ENCODE measurements at regions not wholly inside any gene's neighbourhood (a gene's known extent, or its start where the extent isn't known, plus 50 kb on each side); places are given as distances from the start of the nearest gene placed in this dataset.
"Not testable (repeated sequence)": the region's sequence is repeated elsewhere in the genome, so short reads cannot be mapped to it uniquely, and the experiment has no call there.

- H3K27ac ChIP-seq: no peak overlapping the region
- intact Hi-C loops (cut with DNase I): no loop called here
Measured at GRCh38 chr5:50921366-50922133, 255.1 kb downstream of the PARP8 start.

GRCh38 chr5:50922134-50922941 is 255.9 kb downstream of the PARP8 start:
- intact Hi-C loops (cut with DNase I); H3K4me3 ChIP-seq; H3K27me3 ChIP-seq; H3K4me1 ChIP-seq; H3K36me3 ChIP-seq; H3K27ac ChIP-seq; H3K9me3 ChIP-seq: not testable (repeated sequence)
- DNase-seq: peak in 1 of 4 donors; percentile 59
- peak; percentile 78 for ATAC-seq
- TF ChIP-seq CTCF (IDR thresholded peaks at IDR 0.05): peak; percentile 35 to 47

More at GRCh38 chr5:50921366-50922133, 255.1 kb downstream of the PARP8 start:
- Histone ChIP-seq H3K4me3 (no peak overlapping the region), H3K27me3 (no peaks in the 10 kb centered on the region), H3K36me3 (no peaks in the 10 kb centered on the region), H3K4me1 (no peaks in the 10 kb centered on the region), H3K9me3 (no peaks in the 10 kb centered on the region)
- ATAC-seq (no peak), DNase-seq (no peak)
- no peak for TF ChIP-seq CTCF (IDR thresholded peaks at IDR 0.05)

GRCh38 chr5:50922942-50923767 is 256.7 kb downstream of the PARP8 start:
- no peaks in the 10 kb centered on the region for H3K4me1 ChIP-seq
- H3K4me3 ChIP-seq: no peak overlapping the region
- intact Hi-C loops (cut with DNase I): no loop called here
- no peak for TF ChIP-seq CTCF (IDR thresholded peaks at IDR 0.05)
- no peaks in the 10 kb centered on the region for H3K36me3 ChIP-seq
- no peak overlapping the region for H3K27ac ChIP-seq
- no peaks in the 10 kb centered on the region for H3K27me3 ChIP-seq
- H3K9me3 ChIP-seq: no peaks in the 10 kb centered on the region
- DNase-seq: peak in 1 of 4 donors; percentile 63
- ATAC-seq: no peak

- Histone ChIP-seq H3K4me3 (no peak overlapping the region), H3K27ac (no peak overlapping the region), H3K9me3 (no peaks in the 10 kb centered on the region), H3K4me1 (no peaks in the 10 kb centered on the region), H3K36me3 (no peaks in the 10 kb centered on the region), H3K27me3 (peaks cover 0 to 5% of the 10 kb centered on the region in 2 donors)
- intact Hi-C loops (cut with DNase I): no loop called here
- DNase-seq: no peak
- ATAC-seq: no peak
- no peak for TF ChIP-seq CTCF (IDR thresholded peaks at IDR 0.05)
Measured at GRCh38 chr5:50923768-50924494, 257.5 kb downstream of the PARP8 start.

Data from left lung (tissue), 4 donors.